ENCODE measurements at regions not wholly inside any gene's neighbourhood (a gene's known extent, or its start where the extent isn't known, plus 50 kb on each side); places are given as distances from the start of the nearest gene placed in this dataset.

DNA sequence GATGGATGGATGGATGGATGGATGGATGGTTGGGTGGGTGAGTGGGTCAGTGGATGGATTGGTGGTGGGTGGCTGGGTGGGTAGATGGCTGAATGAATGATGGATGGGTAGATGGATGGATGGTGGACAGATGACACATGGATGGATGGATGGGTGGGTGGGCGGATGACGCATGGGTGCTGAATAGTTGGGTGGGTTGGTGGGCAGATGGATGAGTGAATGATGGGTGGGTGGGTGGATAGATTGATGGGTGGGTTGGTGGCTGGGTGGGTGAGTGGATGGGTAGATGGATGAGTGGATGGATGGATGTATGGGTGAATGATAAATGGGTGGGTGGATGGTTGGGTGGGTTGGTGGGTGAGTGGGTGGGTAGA lies 69.9 kb upstream of the NKX1-1 start:
- no peaks in the 10 kb centered on the region for H3K36me3 Mint-ChIP-seq (ENCODE audit: low read depth)
- no peak for TF ChIP-seq CTCF (IDR thresholded peaks at IDR 0.05; ENCODE audit: unreplicated experiment in 3 of 3)
- H3K9me3 Mint-ChIP-seq: peaks cover 19% of the 10 kb centered on the region
- H3K27ac Mint-ChIP-seq: no peak overlapping the region
- no peaks in the 10 kb centered on the region for H3K4me1 Mint-ChIP-seq
- no peak overlapping the region for H3K4me3 Mint-ChIP-seq
- H3K27me3 Mint-ChIP-seq (ENCODE audit: low read depth): peaks cover 46% of the 10 kb centered on the region

DNA sequence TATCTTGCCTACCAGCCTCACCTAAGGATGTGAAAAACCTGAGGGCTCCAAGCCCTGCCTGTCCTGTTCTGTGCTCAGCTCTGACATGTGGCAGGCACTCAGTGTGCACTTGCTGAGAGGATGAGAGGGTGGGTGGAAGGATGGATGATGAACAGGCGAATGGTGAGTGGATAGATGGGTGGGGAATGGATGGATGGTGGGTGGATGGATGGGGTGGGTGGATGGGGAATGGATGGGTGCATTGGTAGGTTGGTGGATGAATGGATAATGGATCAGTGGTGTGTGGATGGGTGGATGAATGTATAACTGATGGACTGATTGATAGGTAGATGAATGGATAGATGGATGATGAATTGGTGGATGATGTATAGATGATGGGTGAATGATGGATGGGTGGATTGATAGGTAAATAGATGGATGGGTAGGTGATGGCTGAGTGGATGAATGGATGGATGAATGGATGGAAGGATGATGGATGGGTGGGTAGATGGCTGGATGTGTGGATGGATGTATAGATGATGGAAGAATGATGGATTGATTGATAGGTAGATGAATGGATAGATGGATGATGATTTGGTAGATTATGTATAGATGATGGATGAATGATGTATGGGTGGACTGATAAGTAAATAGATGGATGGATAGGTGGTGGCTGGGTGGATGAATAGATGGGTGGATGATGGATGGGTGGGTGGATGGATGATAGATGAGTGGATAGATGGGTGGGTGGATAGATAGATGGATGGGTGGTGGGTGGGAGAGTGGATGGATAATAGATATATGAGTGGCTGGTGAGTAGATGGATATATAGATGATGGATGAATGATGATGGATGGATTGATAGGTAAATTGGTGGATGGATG lies 69.3 kb upstream of the NKX1-1 start:
- H3K27me3 Mint-ChIP-seq (ENCODE audit: low read depth): peaks cover 52% of the 10 kb centered on the region
- no peak overlapping the region for H3K27ac Mint-ChIP-seq
- no peaks in the 10 kb centered on the region for H3K4me1 Mint-ChIP-seq
- no peak overlapping the region for H3K4me3 Mint-ChIP-seq
- TF ChIP-seq CTCF (IDR thresholded peaks at IDR 0.05; ENCODE audit: unreplicated experiment in 3 of 3): no peak
- peaks cover 14% of the 10 kb centered on the region for H3K9me3 Mint-ChIP-seq
- H3K36me3 Mint-ChIP-seq (ENCODE audit: low read depth): no peaks in the 10 kb centered on the region

DNA sequence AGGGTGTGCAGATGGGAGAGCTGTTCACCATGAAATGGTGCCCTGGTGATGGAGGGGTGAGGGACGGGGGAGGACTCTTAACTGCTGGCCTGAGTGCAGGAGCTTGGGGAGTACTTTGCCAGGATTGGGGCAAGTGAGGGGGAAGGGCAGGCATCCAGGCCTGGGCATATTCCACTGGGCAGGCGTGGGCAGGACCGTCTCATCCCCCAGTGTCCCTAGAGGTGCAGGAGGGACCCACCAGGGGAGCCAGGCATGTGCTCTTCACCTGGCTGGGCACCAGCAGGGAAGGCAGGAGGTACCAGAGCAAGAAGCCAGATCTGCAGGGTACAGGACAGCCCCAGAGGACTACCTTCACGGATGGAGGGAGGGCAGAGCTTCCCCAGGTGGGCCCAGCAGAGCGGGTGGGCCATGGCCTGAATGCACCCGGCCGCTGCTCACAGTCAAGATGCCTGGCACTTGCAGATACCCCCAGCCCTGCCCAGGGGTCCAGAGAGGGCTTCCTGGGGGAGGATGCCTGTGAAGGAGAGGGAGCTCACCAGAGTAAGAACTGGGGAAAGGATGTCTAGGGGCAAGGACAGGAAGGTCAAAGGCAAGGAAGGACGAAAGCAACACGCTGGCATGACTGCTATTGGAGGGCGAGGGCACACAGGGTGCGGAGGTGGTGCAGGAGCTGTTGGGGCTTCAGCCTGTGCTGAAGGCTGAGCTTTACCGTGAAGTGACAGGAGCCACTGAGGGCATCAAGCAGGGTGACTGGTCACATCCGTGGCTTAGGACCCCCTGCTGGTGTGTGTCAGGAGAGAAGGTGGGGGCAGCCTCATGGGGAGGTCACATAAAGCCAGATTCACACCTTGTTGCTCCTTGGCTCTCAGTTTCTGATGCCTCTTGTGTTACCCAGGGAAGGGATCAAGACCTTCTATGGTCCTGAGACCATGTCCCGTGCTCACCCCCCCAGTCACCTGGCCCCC lies 68.2 kb upstream of the NKX1-1 start:
- no peak for TF ChIP-seq CTCF (IDR thresholded peaks at IDR 0.05; ENCODE audit: unreplicated experiment in 3 of 3)
- Mint-ChIP-seq H3K4me1 (no peaks in the 10 kb centered on the region), H3K27ac (no peak overlapping the region), H3K4me3 (no peak overlapping the region), H3K9me3 (peaks cover 5% of the 10 kb centered on the region), H3K27me3 (ENCODE audit: low read depth) (peaks cover 57% of the 10 kb centered on the region), H3K36me3 (ENCODE audit: low read depth) (no peaks in the 10 kb centered on the region)

DNA sequence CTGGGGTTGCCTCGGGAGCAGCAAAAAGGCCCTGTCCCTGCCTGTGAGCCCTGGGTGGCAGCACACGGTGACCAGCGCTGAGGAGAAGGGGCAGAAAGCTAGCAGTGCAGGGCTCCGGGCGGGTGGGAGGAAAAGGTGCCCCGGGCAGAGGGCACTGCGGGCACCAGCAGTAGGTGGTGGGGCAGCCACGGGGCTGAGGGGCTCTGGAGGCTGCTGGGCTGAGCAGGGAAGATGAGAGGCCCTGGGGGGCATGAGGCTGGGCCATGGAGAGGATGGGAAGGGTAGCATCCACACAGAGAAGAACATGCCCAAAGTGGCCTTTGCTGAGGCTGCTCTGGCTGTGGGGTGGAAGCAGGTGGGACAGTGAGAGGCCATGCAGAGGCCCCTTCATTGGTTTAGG lies 67.5 kb upstream of the NKX1-1 start:
- no peaks in the 10 kb centered on the region for H3K4me1 Mint-ChIP-seq
- H3K4me3 Mint-ChIP-seq: no peak overlapping the region
- H3K9me3 Mint-ChIP-seq: peaks cover 4% of the 10 kb centered on the region

DNA sequence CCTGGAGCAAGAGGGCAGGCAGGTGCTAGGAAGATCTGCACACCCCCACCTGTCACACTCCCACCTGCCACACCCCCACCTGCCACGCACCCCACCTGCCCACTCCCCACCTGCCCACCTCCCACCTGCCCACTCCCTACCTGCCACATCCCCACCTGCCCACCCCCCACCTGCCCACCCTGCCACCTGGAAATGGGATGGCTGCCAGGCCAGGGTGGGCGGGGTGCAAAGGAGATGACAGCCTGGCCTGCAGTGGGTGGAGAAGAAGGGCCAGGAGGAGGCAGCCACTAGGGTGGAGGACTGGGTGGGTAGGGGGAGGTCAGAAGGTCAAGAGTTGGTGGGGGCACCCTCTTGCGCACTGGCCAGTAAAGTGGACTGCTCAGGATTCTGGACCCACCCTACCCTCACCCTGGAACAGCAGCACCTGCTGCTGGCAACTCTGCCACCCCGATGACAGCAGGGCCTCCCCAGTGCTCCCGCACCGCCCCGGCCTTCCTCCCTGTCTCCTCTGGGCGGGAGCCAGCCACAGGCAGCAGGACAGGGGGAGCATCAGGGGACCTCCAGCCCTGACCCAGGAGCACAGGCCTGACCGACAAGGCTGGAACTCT lies 66.8 kb upstream of the NKX1-1 start:
- Mint-ChIP-seq H3K9me3 (peaks cover 9% of the 10 kb centered on the region), H3K27ac (no peak overlapping the region), H3K4me1 (no peaks in the 10 kb centered on the region), H3K36me3 (ENCODE audit: low read depth) (peaks cover 4% of the 10 kb centered on the region), H3K4me3 (no peak overlapping the region), H3K27me3 (ENCODE audit: low read depth) (peaks cover 65% of the 10 kb centered on the region)
- TF ChIP-seq CTCF (IDR thresholded peaks at IDR 0.05; ENCODE audit: unreplicated experiment in 3 of 3): no peak

More for the DNA sequence above, 67.5 kb upstream of the NKX1-1 start:
- H3K36me3 Mint-ChIP-seq (ENCODE audit: low read depth): no peaks in the 10 kb centered on the region
- H3K27me3 Mint-ChIP-seq (ENCODE audit: low read depth): peaks cover 61% of the 10 kb centered on the region
- H3K27ac Mint-ChIP-seq: no peak overlapping the region
- no peak for TF ChIP-seq CTCF (IDR thresholded peaks at IDR 0.05; ENCODE audit: unreplicated experiment in 3 of 3)

Measured in nephron (organoid).